H9 (cell line): ENCODE measurements at regions not wholly inside any gene's neighbourhood (a gene's known extent, or its start where the extent isn't known, plus 50 kb on each side); places are given as distances from the start of the nearest gene placed in this dataset.
"Not testable (repeated sequence)": the region's sequence is repeated elsewhere in the genome, so short reads cannot be mapped to it uniquely, and the experiment has no call there.

Source experiments
- DNase-seq: peaks from one replicate; pipeline ENCODE4 v3.0.0-alpha.2; 2017
- H2AFZ ChIP-seq: one replicate; pipeline ENCODE4 v1.6.1; 2013; ENCODE audit warnings: mild to moderate bottlenecking, low read length, control low read depth, moderate library complexity
- H2AK5ac ChIP-seq: 2 replicates; pipeline ENCODE4 v1.6.1; 2013; ENCODE audit warnings: low read length, control low read depth, mixed read lengths; ENCODE audit not compliant: insufficient read length
- H2BK120ac ChIP-seq: one replicate; pipeline ENCODE4 v1.6.1; 2013; ENCODE audit warnings: low read depth, mild to moderate bottlenecking, low read length, control low read depth, inconsistent platforms; ENCODE audit not compliant: poor library complexity, severe bottlenecking
- H2BK12ac ChIP-seq: 2 replicates; pipeline ENCODE4 v1.6.1; 2013; ENCODE audit warnings: low read length, control low read depth, mixed read lengths, low read depth; ENCODE audit not compliant: insufficient read length
- H2BK15ac ChIP-seq: 2 replicates; pipeline ENCODE4 v1.6.1; 2013; ENCODE audit warnings: low read depth, low read length, control low read depth
- H2BK20ac ChIP-seq: one replicate; pipeline ENCODE4 v1.6.1; 2013; ENCODE audit warnings: low read depth, mild to moderate bottlenecking, low read length, control low read depth, inconsistent platforms; ENCODE audit not compliant: poor library complexity, severe bottlenecking
- H2BK5ac ChIP-seq: 2 replicates; pipeline ENCODE4 v1.6.1; 2013; ENCODE audit warnings: low read length, control low read depth, mixed read lengths; ENCODE audit not compliant: insufficient read length
- H3K14ac ChIP-seq: 2 replicates; pipeline ENCODE4 v1.6.1; 2013; ENCODE audit warnings: low read length, control low read depth; ENCODE audit not compliant: insufficient read depth
- H3K18ac ChIP-seq: 2 replicates; pipeline ENCODE4 v1.6.1; 2013; ENCODE audit warnings: low read depth, mild to moderate bottlenecking, mixed read lengths, low read length, control low read depth; ENCODE audit not compliant: insufficient read length
- H3K23ac ChIP-seq: 2 replicates; pipeline ENCODE4 v1.6.1; 2013; ENCODE audit warnings: low read length, control low read depth, mixed read lengths, low read depth; ENCODE audit not compliant: insufficient read length
- H3K23me2 ChIP-seq: 2 replicates; pipeline ENCODE4 v1.6.1; 2013; ENCODE audit warnings: low read depth, mild to moderate bottlenecking, mixed read lengths, low read length, control low read depth; ENCODE audit not compliant: insufficient read length, poor library complexity, severe bottlenecking
- H3K27ac ChIP-seq: 2 replicates; pipeline ENCODE4 v1.5.1; 2013; ENCODE audit warnings: low read length, control low read depth, mixed read lengths, low read depth; ENCODE audit not compliant: insufficient read length
- H3K27me3 ChIP-seq: 2 replicates; pipeline ENCODE4 v1.6.1; 2013; ENCODE audit warnings: low read length, control low read depth, inconsistent platforms; ENCODE audit not compliant: insufficient read depth
- H3K4ac ChIP-seq: 2 replicates; pipeline ENCODE4 v1.6.1; 2013; ENCODE audit warnings: low read depth, mild to moderate bottlenecking, control low read depth, inconsistent platforms, low read length, moderate library complexity
- H3K4me1 ChIP-seq: 2 replicates; pipeline ENCODE4 v1.6.1; 2013; ENCODE audit warnings: low read length, control low read depth, inconsistent platforms; ENCODE audit not compliant: insufficient read depth
- H3K4me2 ChIP-seq: 2 replicates; pipeline ENCODE4 v1.6.1; 2013; ENCODE audit warnings: low read length, control low read depth, mixed read lengths; ENCODE audit not compliant: insufficient read length, insufficient read depth
- H3K56ac ChIP-seq: 2 replicates; pipeline ENCODE4 v1.6.1; 2013; ENCODE audit warnings: low read depth, mild to moderate bottlenecking, mixed read lengths, low read length, control low read depth; ENCODE audit not compliant: insufficient read length
- H3K79me1 ChIP-seq: 2 replicates; pipeline ENCODE4 v1.6.1; 2013; ENCODE audit warnings: low read depth, mild to moderate bottlenecking, moderate library complexity, low read length, control low read depth, inconsistent platforms; ENCODE audit not compliant: insufficient read depth, poor library complexity, severe bottlenecking
- H3K79me2 ChIP-seq: 2 replicates; pipeline ENCODE4 v1.6.1; 2013; ENCODE audit warnings: low read length, control low read depth, inconsistent platforms; ENCODE audit not compliant: insufficient read depth
- H3K9ac ChIP-seq: 2 replicates; pipeline ENCODE4 v1.6.1; 2013; ENCODE audit warnings: low read length, control low read depth, mixed read lengths; ENCODE audit not compliant: insufficient read length; ENCODE audit errors: extremely low read depth
- H3K9me3 ChIP-seq: one replicate; pipeline ENCODE4 v1.6.1; 2013; ENCODE audit warnings: low read depth, low read length, inconsistent platforms; ENCODE audit not compliant: control insufficient read depth
- H3T11ph ChIP-seq: one replicate; pipeline ENCODE4 v1.6.1; 2013; ENCODE audit warnings: mild to moderate bottlenecking, low read length, control low read depth, inconsistent platforms
- H4K20me1 ChIP-seq: one replicate; pipeline ENCODE4 v1.6.1; 2013; ENCODE audit not compliant: control insufficient read depth, insufficient read length, insufficient read depth
- H4K5ac ChIP-seq: 2 replicates; pipeline ENCODE4 v1.6.1; 2013; ENCODE audit warnings: low read depth, mild to moderate bottlenecking, mixed read lengths, low read length, control low read depth; ENCODE audit not compliant: insufficient read length
- H4K8ac ChIP-seq: replicated peaks from 2 replicates; pipeline ENCODE4 v1.6.1; 2013; ENCODE audit warnings: low read length, control low read depth, mixed read lengths, low read depth; ENCODE audit not compliant: insufficient read length
- H4K91ac ChIP-seq: 2 replicates; pipeline ENCODE4 v1.6.1; 2013; ENCODE audit warnings: low read depth, mild to moderate bottlenecking, moderate library complexity, mixed read lengths, low read length, control low read depth; ENCODE audit not compliant: insufficient read length
- H3K27ac Mint-ChIP-seq, 3 experiments: 2 replicates in 2 of 3; 3 replicates in 1 of 3; pipeline ENCODE4 v1.8.0; 2020 to 2021; ENCODE audit warnings: mixed read lengths in 3 of 3, mild to moderate bottlenecking in 1 of 3, moderate library complexity in 1 of 3
- H3K27me3 Mint-ChIP-seq: 2 replicates; pipeline ENCODE4 v1.8.0; 2021; ENCODE audit warnings: low read depth, mild to moderate bottlenecking, moderate library complexity, mixed read lengths
- H3K36me3 Mint-ChIP-seq, 3 experiments: 2 replicates in 2 of 3; 3 replicates in 1 of 3; pipeline ENCODE4 v1.8.0; 2020 to 2021; ENCODE audit warnings: low read depth in 3 of 3, mixed read lengths in 3 of 3; ENCODE audit not compliant: insufficient read depth in 1 of 3
- H3K4me1 Mint-ChIP-seq, 2 experiments: 2 replicates each; pipeline ENCODE4 v1.8.0; 2020; ENCODE audit warnings: mixed read lengths in 2 of 2
- H3K4me3 Mint-ChIP-seq, 2 experiments: 2 replicates in 1 of 2; 3 replicates in 1 of 2; pipeline ENCODE4 v1.8.0; 2020 to 2021; ENCODE audit warnings: mild to moderate bottlenecking in 2 of 2, mixed read lengths in 2 of 2, moderate library complexity in 1 of 2
- H3K9me3 Mint-ChIP-seq, 2 experiments: 2 replicates in 1 of 2; 3 replicates in 1 of 2; pipeline ENCODE4 v1.8.0; 2020; ENCODE audit warnings: mild to moderate bottlenecking in 2 of 2, mixed read lengths in 2 of 2, moderate library complexity in 1 of 2
- WGBS: extraction: QIAGEN DNeasy Blood & Tissue Kit; methylation state at CpG from one replicate; pipeline ENCODE4 v1.1.7; 2013; ENCODE audit warnings: missing lambda C conversion rate, low lambda C conversion rate, mixed read lengths; ENCODE audit not compliant: insufficient read length; ENCODE audit errors: extremely low coverage; 5-methylcytosine and 5-hydroxymethylcytosine counted together

- H2BK20ac ChIP-seq, H4K5ac ChIP-seq, H3K4me3 Mint-ChIP-seq, DNase-seq, H2BK120ac ChIP-seq, H3K4ac ChIP-seq, H3T11ph ChIP-seq, H4K91ac ChIP-seq, H3K23me2 ChIP-seq, H4K8ac ChIP-seq, H3K56ac ChIP-seq, H3K18ac ChIP-seq, H2AK5ac ChIP-seq, H3K36me3 Mint-ChIP-seq, H3K27ac Mint-ChIP-seq, H3K23ac ChIP-seq, H2BK5ac ChIP-seq, H3K4me2 ChIP-seq, H4K20me1 ChIP-seq, H2BK15ac ChIP-seq, H3K27me3 ChIP-seq, H3K9me3 ChIP-seq, H3K4me1 Mint-ChIP-seq, H3K27ac ChIP-seq, H3K9ac ChIP-seq, H3K4me1 ChIP-seq, H2BK12ac ChIP-seq, H3K79me1 ChIP-seq, H3K9me3 Mint-ChIP-seq, H2AFZ ChIP-seq, H3K27me3 Mint-ChIP-seq, H3K14ac ChIP-seq, H3K79me2 ChIP-seq: not testable (repeated sequence)
- no CpG with 5 or more reads among the region's 10 CpGs for WGBS
Observed at GRCh38 chr9:66601472-66601871, 299.1 kb upstream of the ZNF658 start.

DNA sequence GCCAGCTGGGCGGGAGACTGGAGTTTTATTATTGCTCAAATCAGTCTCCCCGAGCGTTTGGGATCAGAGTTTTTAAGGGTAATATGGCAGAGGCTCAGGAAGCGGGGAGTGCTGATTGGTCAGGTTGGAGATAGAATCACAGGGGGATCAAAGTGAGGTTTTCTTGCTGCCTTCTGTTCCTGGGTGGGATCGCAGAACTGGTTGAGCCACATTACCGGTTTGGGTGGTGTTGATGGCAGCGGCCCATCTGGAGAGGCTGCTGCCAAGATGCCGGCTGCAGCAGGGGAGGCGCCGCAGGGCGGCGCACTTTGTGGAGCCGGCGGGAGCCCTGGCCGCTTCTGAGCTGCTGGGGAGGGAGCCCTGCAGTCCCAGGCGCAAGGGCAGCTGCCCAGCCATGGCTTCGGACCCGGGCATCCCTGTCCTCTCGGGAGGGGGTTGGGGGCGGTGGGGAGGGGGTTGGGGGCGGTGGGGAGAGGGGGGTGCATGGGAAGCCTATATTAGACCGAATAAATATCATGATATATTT is 268.9 kb upstream of the ZNF658 start:
- H2BK12ac ChIP-seq, H4K20me1 ChIP-seq, H2BK20ac ChIP-seq, H4K5ac ChIP-seq, H2AFZ ChIP-seq, H3K9me3 Mint-ChIP-seq, H3K27ac Mint-ChIP-seq, H3K14ac ChIP-seq, H3K4me1 Mint-ChIP-seq, H3K4me1 ChIP-seq, H3K4me2 ChIP-seq, H3K4ac ChIP-seq, H3K36me3 Mint-ChIP-seq, H3K79me1 ChIP-seq, H3K9me3 ChIP-seq, H3K23ac ChIP-seq, H3K27me3 ChIP-seq, DNase-seq, H3K27me3 Mint-ChIP-seq, H3K79me2 ChIP-seq, H4K8ac ChIP-seq, H3T11ph ChIP-seq, H3K56ac ChIP-seq, H2BK15ac ChIP-seq, H3K4me3 Mint-ChIP-seq, H2AK5ac ChIP-seq, H3K27ac ChIP-seq, H2BK5ac ChIP-seq, H3K9ac ChIP-seq, H4K91ac ChIP-seq, H3K18ac ChIP-seq, H2BK120ac ChIP-seq, H3K23me2 ChIP-seq: not testable (repeated sequence)
- WGBS = no CpG with 5 or more reads among the region's 22 CpGs
